ENCODE measurements at regions not wholly inside any gene's neighbourhood (a gene's known extent, or its start where the extent isn't known, plus 50 kb on each side); places are given as distances from the start of the nearest gene placed in this dataset.

DNA sequence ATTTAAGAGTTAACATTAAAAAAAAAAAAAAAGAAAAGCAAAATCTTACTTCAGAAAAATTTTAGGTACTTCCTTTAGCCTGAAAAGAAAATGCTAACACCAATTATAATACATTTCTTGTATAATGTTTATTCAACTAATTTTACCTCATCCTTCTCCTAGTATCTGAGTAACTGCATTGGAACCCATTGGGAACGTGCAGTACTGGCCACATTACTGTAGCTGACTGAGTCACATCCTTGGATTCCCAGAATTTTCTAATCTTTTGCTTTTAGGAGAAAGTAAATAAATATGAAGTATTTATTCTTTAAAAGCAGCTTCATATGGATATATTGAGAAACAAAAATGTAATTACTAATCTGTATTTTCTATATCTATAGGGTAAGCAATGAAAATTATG is 82.6 kb upstream of the SLITRK2 start:
- in situ Hi-C loops (cut with MboI) (no loop called here), intact Hi-C loops (cut with micrococcal nuclease) (no loop called here)
- Histone ChIP-seq H3K36me3 (ENCODE audit: control insufficient read depth, insufficient read depth, low read length) (no peaks in the 10 kb centered on the region), H3K4me1 (replicated peaks in 1 of 2; ENCODE audit: control insufficient read depth in 2 of 2, insufficient read depth in 2 of 2, low read length in 2 of 2) (no peaks in the 10 kb centered on the region), H2AFZ (ENCODE audit: low read depth, low read length) (no peak overlapping the region), H3K4me3 (no peak overlapping the region), H3K9me1 (ENCODE audit: control insufficient read depth, insufficient read depth, low read length) (no peaks in the 10 kb centered on the region), H3K9me3 (replicated peaks; ENCODE audit: control insufficient read depth, insufficient read depth, low read depth, low read length) (no peaks in the 10 kb centered on the region), H3K79me2 (ENCODE audit: control insufficient read depth, insufficient read depth, low read length) (no peaks in the 10 kb centered on the region), H4K20me1 (replicated peaks; ENCODE audit: control insufficient read depth, insufficient read depth, low read length) (no peaks in the 10 kb centered on the region), H3K9ac (ENCODE audit: insufficient read depth in 1 of 2, low read depth in 2 of 2, low read length in 2 of 2) (no peak overlapping the region), H3K27ac (ENCODE audit: extremely low read depth, low read depth, low read length) (no peak overlapping the region), H3K27me3 (ENCODE audit: control insufficient read depth in 2 of 2, insufficient read depth in 2 of 2, low read length in 2 of 2) (no peaks in the 10 kb centered on the region), H3K4me2 (ENCODE audit: insufficient read depth, low read length) (no peak overlapping the region)
- no TSS peak for BruUV-seq (replicated peaks)
- WGBS (ENCODE audit: insufficient coverage, low coverage, missing lambda C conversion rate): 0% methylated on average over 1 of the region's 1 CpG
- ATAC-seq: no peak
- no peak for DNase-seq (ENCODE audit: extremely low read depth in 1 of 4, low spot score in 3 of 4)
- CTCF ChIA-PET (ENCODE audit: low intra/inter-chr PET ratio): no interaction called here
- FAIRE-seq: no peak
- POLR2A ChIA-PET: no interaction called here
- TF ChIP-seq JUN (IDR thresholded peaks at IDR 0.05; ENCODE audit: borderline replicate concordance, low read depth, low read length) (no peak), JUN (CRISPR knock-in tag; IDR thresholded peaks at IDR 0.05; ENCODE audit: borderline replicate concordance) (no peak), KAT2B (IDR thresholded peaks at IDR 0.05; ENCODE audit: low read depth, low read length) (no peak), L3MBTL2 (IDR thresholded peaks at IDR 0.05) (no peak), ZNF507 (tag; conservative IDR thresholded peaks at IDR 0.05) (no peak), RNF219 (CRISPR knock-in tag; IDR thresholded peaks at IDR 0.05) (no peak), TRIM24 (IDR thresholded peaks at IDR 0.05) (no peak)
